ENCODE measurements at regions not wholly inside any gene's neighbourhood (a gene's known extent, or its start where the extent isn't known, plus 50 kb on each side); places are given as distances from the start of the nearest gene placed in this dataset.

DNA sequence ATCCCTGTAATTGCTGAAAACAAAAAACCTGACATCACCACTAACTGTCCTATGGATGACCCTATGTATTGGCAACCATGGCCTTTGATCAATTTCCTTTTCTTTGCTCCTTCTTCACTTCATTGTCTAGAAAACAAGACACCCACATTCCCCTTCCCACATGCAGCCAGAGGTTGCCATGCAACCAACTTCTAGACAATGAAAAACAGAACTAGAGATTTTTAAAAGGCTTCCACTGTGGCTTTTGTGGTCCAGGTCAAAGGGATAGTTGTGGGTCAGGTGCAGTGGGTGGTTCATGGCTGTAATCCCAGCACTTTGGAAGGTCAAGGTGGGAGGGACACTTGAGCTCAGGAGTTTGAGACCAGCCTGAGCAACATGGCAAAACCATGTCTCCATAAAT lies 139.3 kb upstream of the DOK6 start:
- TF ChIP-seq, protein P1, sequence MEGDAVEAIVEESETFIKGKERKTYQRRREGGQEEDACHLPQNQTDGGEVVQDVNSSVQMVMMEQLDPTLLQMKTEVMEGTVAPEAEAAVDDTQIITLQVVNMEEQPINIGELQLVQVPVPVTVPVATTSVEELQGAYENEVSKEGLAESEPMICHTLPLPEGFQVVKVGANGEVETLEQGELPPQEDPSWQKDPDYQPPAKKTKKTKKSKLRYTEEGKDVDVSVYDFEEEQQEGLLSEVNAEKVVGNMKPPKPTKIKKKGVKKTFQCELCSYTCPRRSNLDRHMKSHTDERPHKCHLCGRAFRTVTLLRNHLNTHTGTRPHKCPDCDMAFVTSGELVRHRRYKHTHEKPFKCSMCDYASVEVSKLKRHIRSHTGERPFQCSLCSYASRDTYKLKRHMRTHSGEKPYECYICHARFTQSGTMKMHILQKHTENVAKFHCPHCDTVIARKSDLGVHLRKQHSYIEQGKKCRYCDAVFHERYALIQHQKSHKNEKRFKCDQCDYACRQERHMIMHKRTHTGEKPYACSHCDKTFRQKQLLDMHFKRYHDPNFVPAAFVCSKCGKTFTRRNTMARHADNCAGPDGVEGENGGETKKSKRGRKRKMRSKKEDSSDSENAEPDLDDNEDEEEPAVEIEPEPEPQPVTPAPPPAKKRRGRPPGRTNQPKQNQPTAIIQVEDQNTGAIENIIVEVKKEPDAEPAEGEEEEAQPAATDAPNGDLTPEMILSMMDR (IDR thresholded peaks at IDR 0.05; ENCODE audit: borderline replicate concordance, extremely low read depth, low read length, poor library complexity, severe bottlenecking): no peak
- TF ChIP-seq EZH2 (IDR thresholded peaks at IDR 0.05; ENCODE audit: borderline replicate concordance, low read depth, low read length, severe bottlenecking): no peak
